HG02885 (cell line): ENCODE measurements at regions not wholly inside any gene's neighbourhood (a gene's known extent, or its start where the extent isn't known, plus 50 kb on each side); places are given as distances from the start of the nearest gene placed in this dataset.
A peak's percentile ranks its signal among the peaks of the same experiment; 100 is the strongest.

Experiments
- ATAC-seq: cut with Tn5 transposase; IDR thresholded peaks from one replicate; pipeline ENCODE4 v1.9.1; 2021; ENCODE audit warnings: mild to moderate bottlenecking; ENCODE audit not compliant: unreplicated experiment, poor library complexity

- no peak for ATAC-seq
Observed at GRCh38 chr7:121576148-121576917, 180.2 kb upstream of the FAM3C start.

- ATAC-seq, result no peak
Observed at GRCh38 chr7:121575194-121575765, 179.2 kb upstream of the FAM3C start.

- ATAC-seq, result no peak
Observed at GRCh38 chr7:121574109-121574508, 178.0 kb upstream of the FAM3C start.

- ATAC-seq, result no peak
Observed at GRCh38 chr7:121572615-121573014, 176.5 kb upstream of the FAM3C start.

- no peak for ATAC-seq
Observed at GRCh38 chr7:121570365-121570764, 174.3 kb upstream of the FAM3C start.

GRCh38 chr7:121563177-121563576 is 167.1 kb upstream of the FAM3C start:
- no peak for ATAC-seq

GRCh38 chr7:121562259-121562658 is 166.2 kb upstream of the FAM3C start:
- no peak for ATAC-seq

- no peak for ATAC-seq
Observed at GRCh38 chr7:121561717-121562116, 165.6 kb upstream of the FAM3C start.

- ATAC-seq, result no peak
Observed at GRCh38 chr7:121560267-121560990, 164.3 kb upstream of the FAM3C start.

- ATAC-seq, result no peak
Observed at GRCh38 chr7:121558288-121558687, 162.2 kb upstream of the FAM3C start.

- no peak for ATAC-seq
Observed at GRCh38 chr7:121557034-121557892, 161.2 kb upstream of the FAM3C start.

- no peak for ATAC-seq
Observed at GRCh38 chr7:121555558-121555957, 159.4 kb upstream of the FAM3C start.

- ATAC-seq, result peak; percentile 82
Observed at GRCh38 chr7:121547544-121548092, 151.5 kb upstream of the FAM3C start.

GRCh38 chr7:121546632-121547543 is 150.8 kb upstream of the FAM3C start:
- ATAC-seq, result no peak

- no peak for ATAC-seq
Observed at GRCh38 chr7:121545418-121545817, 149.3 kb upstream of the FAM3C start.

GRCh38 chr7:121544726-121545125 is 148.6 kb upstream of the FAM3C start:
- peak; percentile 65 for ATAC-seq

GRCh38 chr7:121544238-121544637 is 148.1 kb upstream of the FAM3C start:
- no peak for ATAC-seq

GRCh38 chr7:121541457-121541856 is 145.3 kb upstream of the FAM3C start:
- no peak for ATAC-seq

- no peak for ATAC-seq
Observed at GRCh38 chr7:121540138-121540537, 144.0 kb upstream of the FAM3C start.
